ENCODE measurements at regions not wholly inside any gene's neighbourhood (a gene's known extent, or its start where the extent isn't known, plus 50 kb on each side); places are given as distances from the start of the nearest gene placed in this dataset.

DNA sequence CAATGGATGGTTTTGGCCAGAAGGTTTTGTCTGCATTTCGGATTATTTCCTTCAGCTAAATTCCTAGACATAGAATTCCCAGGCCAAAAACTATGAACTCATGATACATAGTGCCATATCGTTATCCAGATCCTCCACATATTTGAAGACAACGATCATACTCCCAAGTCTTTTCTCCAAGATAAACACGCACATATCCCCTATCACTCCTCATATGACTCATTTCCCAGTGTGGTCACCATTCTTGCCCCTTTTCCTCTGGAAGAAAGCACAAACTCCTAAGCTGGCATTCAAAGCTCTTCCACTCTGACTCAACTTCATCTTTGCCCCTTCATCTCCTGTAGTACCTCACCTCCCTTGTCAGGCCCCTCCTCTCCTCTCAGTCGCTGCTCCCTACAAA is 277.6 kb downstream of the PLPP3 start:
- TF ChIP-seq, protein P1, sequence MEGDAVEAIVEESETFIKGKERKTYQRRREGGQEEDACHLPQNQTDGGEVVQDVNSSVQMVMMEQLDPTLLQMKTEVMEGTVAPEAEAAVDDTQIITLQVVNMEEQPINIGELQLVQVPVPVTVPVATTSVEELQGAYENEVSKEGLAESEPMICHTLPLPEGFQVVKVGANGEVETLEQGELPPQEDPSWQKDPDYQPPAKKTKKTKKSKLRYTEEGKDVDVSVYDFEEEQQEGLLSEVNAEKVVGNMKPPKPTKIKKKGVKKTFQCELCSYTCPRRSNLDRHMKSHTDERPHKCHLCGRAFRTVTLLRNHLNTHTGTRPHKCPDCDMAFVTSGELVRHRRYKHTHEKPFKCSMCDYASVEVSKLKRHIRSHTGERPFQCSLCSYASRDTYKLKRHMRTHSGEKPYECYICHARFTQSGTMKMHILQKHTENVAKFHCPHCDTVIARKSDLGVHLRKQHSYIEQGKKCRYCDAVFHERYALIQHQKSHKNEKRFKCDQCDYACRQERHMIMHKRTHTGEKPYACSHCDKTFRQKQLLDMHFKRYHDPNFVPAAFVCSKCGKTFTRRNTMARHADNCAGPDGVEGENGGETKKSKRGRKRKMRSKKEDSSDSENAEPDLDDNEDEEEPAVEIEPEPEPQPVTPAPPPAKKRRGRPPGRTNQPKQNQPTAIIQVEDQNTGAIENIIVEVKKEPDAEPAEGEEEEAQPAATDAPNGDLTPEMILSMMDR (conservative IDR thresholded peaks at IDR 0.05 in 1 of 2, IDR thresholded peaks at IDR 0.05 in 1 of 2; ENCODE audit: extremely low read depth in 1 of 2, insufficient read depth in 1 of 2, low read depth in 1 of 2, low read length in 2 of 2) = no peak
- no peak for TF ChIP-seq EZH2 (IDR thresholded peaks at IDR 0.05; ENCODE audit: borderline replicate concordance, low read length)

Measured in mammary epithelial cell (primary cell).